Neural cell (in vitro differentiated cells): ENCODE measurements at regions not wholly inside any gene's neighbourhood (a gene's known extent, or its start where the extent isn't known, plus 50 kb on each side); places are given as distances from the start of the nearest gene placed in this dataset.

Experiments
- H2AFZ ChIP-seq: fragments of 200-600, 300-800 bp; sonication (generic), shearing (Covaris generic); 2 replicates; pipeline ENCODE4 v1.6.0; 2014; ENCODE audit warnings: low read depth, mild to moderate bottlenecking, antibody characterized with exemption, low read length, moderate library complexity
- H3F3A ChIP-seq: fragments of 200-600 bp; shearing (Covaris generic); 2 replicates; pipeline ENCODE4 v1.6.1; 2016; ENCODE audit warnings: mild to moderate bottlenecking, moderate library complexity, mixed read lengths, antibody characterized with exemption, low read length; ENCODE audit not compliant: insufficient read depth, poor library complexity, severe bottlenecking
- H3K27ac ChIP-seq: fragments of 200-600, 300-800 bp; sonication (generic), shearing (Covaris generic); 2 replicates; pipeline ENCODE4 v1.5.1; 2014; ENCODE audit warnings: mild to moderate bottlenecking, low read length, moderate library complexity
- H3K27me3 ChIP-seq: fragments of 300-800, 200-600 bp; sonication (generic), shearing (Covaris generic); 2 replicates; pipeline ENCODE4 v1.6.0; 2014; ENCODE audit warnings: mild to moderate bottlenecking, low read depth, low read length, moderate library complexity; ENCODE audit not compliant: insufficient read depth
- H3K36me3 ChIP-seq: fragments of 300-800, 200-600 bp; sonication (generic), shearing (Covaris generic); 2 replicates; pipeline ENCODE4 v1.5.1; 2014; ENCODE audit warnings: mild to moderate bottlenecking, antibody characterized with exemption, low read length, moderate library complexity; ENCODE audit not compliant: insufficient read depth
- H3K4me2 ChIP-seq: fragments of 300-800, 200-600 bp; sonication (generic), shearing (Covaris generic); 2 replicates; pipeline ENCODE4 v1.6.0; 2014; ENCODE audit warnings: mild to moderate bottlenecking, low read length
- H3K4me3 ChIP-seq: fragments of 300-800, 200-600 bp; sonication (generic), shearing (Covaris generic); 2 replicates; pipeline ENCODE4 v1.5.1; 2014; ENCODE audit warnings: mild to moderate bottlenecking, low read length, moderate library complexity
- H3K79me2 ChIP-seq: fragments of 200-600 bp; shearing (Covaris generic); replicated peaks from 2 replicates; pipeline ENCODE4 v1.6.0; 2014; ENCODE audit warnings: mild to moderate bottlenecking, low read length, moderate library complexity; ENCODE audit not compliant: insufficient read depth
- H3K9ac ChIP-seq: fragments of 300-800, 200-600 bp; sonication (generic), shearing (Covaris generic); 2 replicates; pipeline ENCODE4 v1.6.1; 2016; ENCODE audit warnings: mild to moderate bottlenecking, low read length, mixed read lengths
- H3K9me2 ChIP-seq: fragments of 200-600 bp; shearing (Covaris generic); 2 replicates; pipeline ENCODE4 v1.6.1; 2016; ENCODE audit warnings: mild to moderate bottlenecking, low read length, mixed read lengths; ENCODE audit not compliant: insufficient read depth
- H3K9me3 ChIP-seq: fragments of 200-600, 300-800 bp; sonication (generic), shearing (Covaris generic); 2 replicates; pipeline ENCODE4 v1.6.1; 2016; ENCODE audit warnings: mild to moderate bottlenecking, mixed run types, low read length, moderate library complexity, mixed read lengths
- H4K20me1 ChIP-seq: fragments of 200-600 bp; shearing (Covaris generic); 2 replicates; pipeline ENCODE4 v1.6.1; 2016; ENCODE audit warnings: mild to moderate bottlenecking, mixed run types; ENCODE audit not compliant: insufficient read depth
- CTCF ChIP-seq: fragments of 450-650 bp; IDR thresholded peaks from 2 replicates; pipeline ENCODE4 v1.5.1; 2014; ENCODE audit warnings: antibody characterized with exemption, mild to moderate bottlenecking, moderate library complexity; ENCODE audit not compliant: poor library complexity, severe bottlenecking
- EP300 ChIP-seq: fragments of 450-650 bp; conservative IDR thresholded peaks from 2 replicates; pipeline ENCODE4 v1.6.1; 2014; ENCODE audit warnings: antibody characterized with exemption, mild to moderate bottlenecking, moderate library complexity; ENCODE audit not compliant: poor library complexity, severe bottlenecking
- EZH2 ChIP-seq: fragments of 200-600, 300-800 bp; shearing (Covaris generic), sonication (generic); IDR thresholded peaks from 2 replicates; pipeline ENCODE4 v1.6.1; 2014; ENCODE audit warnings: antibody characterized with exemption, low read length, borderline replicate concordance, mild to moderate bottlenecking; ENCODE audit not compliant: insufficient read depth, poor library complexity, severe bottlenecking
- MXI1 ChIP-seq: fragments of 450-650 bp; conservative IDR thresholded peaks from 2 replicates; pipeline ENCODE4 v1.6.1; 2014; ENCODE audit warnings: antibody characterized with exemption, mild to moderate bottlenecking; ENCODE audit not compliant: poor library complexity, severe bottlenecking
- POLR2AphosphoS5 ChIP-seq: IDR thresholded peaks from 2 replicates; pipeline ENCODE4 v1.6.1; 2012
- RAD21 ChIP-seq: fragments of 450-650 bp; conservative IDR thresholded peaks from 2 replicates; pipeline ENCODE4 v1.6.1; 2014; ENCODE audit warnings: antibody characterized with exemption, mild to moderate bottlenecking, moderate library complexity
- REST ChIP-seq: IDR thresholded peaks from 2 replicates; pipeline ENCODE4 v1.6.1; 2012; ENCODE audit warnings: borderline replicate concordance
- SMC3 ChIP-seq: fragments of 450-650 bp; conservative IDR thresholded peaks from 2 replicates; pipeline ENCODE4 v1.6.1; 2014; ENCODE audit warnings: antibody characterized with exemption, mild to moderate bottlenecking, moderate library complexity; ENCODE audit not compliant: poor library complexity
- TAF1 ChIP-seq: IDR thresholded peaks from 2 replicates; pipeline ENCODE4 v1.6.1; 2012; ENCODE audit warnings: low read depth

DNA sequence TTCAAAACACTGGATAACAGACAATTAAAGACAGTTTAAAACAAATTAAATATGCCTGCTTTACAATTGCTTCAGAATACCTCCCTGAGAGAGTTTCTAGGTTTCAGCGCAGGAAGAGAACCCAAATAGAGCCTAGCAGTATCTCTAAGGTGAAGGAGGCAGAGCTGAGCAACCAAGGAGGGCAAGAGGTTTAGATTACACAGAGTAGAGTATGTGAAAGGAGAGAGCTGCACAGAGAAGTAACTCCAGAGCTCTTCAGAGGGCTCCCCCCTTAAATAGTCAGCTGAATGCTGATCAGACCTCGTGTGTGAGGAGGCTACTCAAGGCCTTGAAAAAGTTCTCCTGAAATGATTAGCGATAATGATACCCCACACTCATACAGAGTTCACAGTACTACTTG is 386.5 kb upstream of the TCF4 start:
- H3K27me3 ChIP-seq: no peaks in the 10 kb centered on the region
- H3K9ac ChIP-seq: no peak overlapping the region
- H3K79me2 ChIP-seq: no peaks in the 10 kb centered on the region
- H2AFZ ChIP-seq: no peak overlapping the region
- no peak overlapping the region for H3K4me3 ChIP-seq
- no peak overlapping the region for H3K4me2 ChIP-seq
- H3K9me2 ChIP-seq: no peaks in the 10 kb centered on the region
- no peaks in the 10 kb centered on the region for H3K36me3 ChIP-seq
- H3K9me3 ChIP-seq: peaks cover 5% of the 10 kb centered on the region
- H3K27ac ChIP-seq: no peak overlapping the region
- no peaks in the 10 kb centered on the region for H3F3A ChIP-seq
- H4K20me1 ChIP-seq: no peaks in the 10 kb centered on the region
- TF ChIP-seq MXI1 (no peak), RAD21 (no peak), SMC3 (no peak), TAF1 (no peak), EZH2 (no peak), CTCF (no peak), EP300 (no peak), POLR2AphosphoS5 (no peak), REST (no peak)

DNA sequence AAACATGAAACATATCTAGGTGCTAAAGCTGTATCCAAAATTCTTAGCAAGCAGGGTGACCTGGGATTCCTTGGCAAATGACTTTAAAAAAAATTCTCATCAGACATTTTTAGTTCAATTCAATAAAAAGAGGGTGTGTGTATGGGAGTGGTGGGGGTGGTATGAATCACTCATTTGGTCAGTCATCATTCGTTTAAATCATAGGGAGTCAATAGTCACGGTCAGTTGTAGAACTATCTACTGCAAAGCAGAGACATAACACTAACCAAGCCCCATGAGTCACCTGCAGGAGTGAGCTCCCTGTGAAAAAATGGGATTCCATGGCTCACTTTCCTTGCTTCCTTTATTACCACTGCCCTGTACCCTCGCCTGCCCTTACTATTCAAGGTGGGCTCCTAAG is 380.6 kb upstream of the TCF4 start:
- no peak overlapping the region for H3K9ac ChIP-seq
- no peak overlapping the region for H3K4me3 ChIP-seq
- no peaks in the 10 kb centered on the region for H3K79me2 ChIP-seq
- H3K4me2 ChIP-seq: no peak overlapping the region
- H3K27me3 ChIP-seq: no peaks in the 10 kb centered on the region
- TF ChIP-seq EP300: no peak
- H3K36me3 ChIP-seq: no peaks in the 10 kb centered on the region
- H3K9me3 ChIP-seq: no peaks in the 10 kb centered on the region
- H3K27ac ChIP-seq: no peak overlapping the region
- H3K9me2 ChIP-seq: no peaks in the 10 kb centered on the region
- H2AFZ ChIP-seq: no peak overlapping the region
- H4K20me1 ChIP-seq: no peaks in the 10 kb centered on the region
- no peaks in the 10 kb centered on the region for H3F3A ChIP-seq

GRCh38 chr18:55967019-55967418 is 379.0 kb upstream of the TCF4 start:
- Histone ChIP-seq H3K9me3 (no peaks in the 10 kb centered on the region), H3F3A (no peaks in the 10 kb centered on the region), H3K9ac (no peak overlapping the region), H4K20me1 (no peaks in the 10 kb centered on the region), H3K4me3 (no peak overlapping the region), H3K36me3 (no peaks in the 10 kb centered on the region), H3K27ac (no peak overlapping the region), H3K4me2 (no peak overlapping the region), H3K27me3 (no peaks in the 10 kb centered on the region), H3K9me2 (no peaks in the 10 kb centered on the region), H3K79me2 (no peaks in the 10 kb centered on the region), H2AFZ (no peak overlapping the region)
- TF ChIP-seq SMC3 (no peak), REST (no peak)
